SK-N-MC (cell line): ENCODE measurements at regions not wholly inside any gene's neighbourhood (a gene's known extent, or its start where the extent isn't known, plus 50 kb on each side); places are given as distances from the start of the nearest gene placed in this dataset.

Experiments used
- EZH2 ChIP-seq: fragments of 200-600 bp; sonication (generic); IDR thresholded peaks from one replicate; pipeline ENCODE4 v1.6.1; 2017; ENCODE audit warnings: antibody characterized with exemption
- POLR2AphosphoS5 ChIP-seq: IDR thresholded peaks from 2 replicates; pipeline ENCODE4 v1.6.1; 2012; ENCODE audit warnings: mild to moderate bottlenecking, low read depth, low read length, borderline replicate concordance

DNA sequence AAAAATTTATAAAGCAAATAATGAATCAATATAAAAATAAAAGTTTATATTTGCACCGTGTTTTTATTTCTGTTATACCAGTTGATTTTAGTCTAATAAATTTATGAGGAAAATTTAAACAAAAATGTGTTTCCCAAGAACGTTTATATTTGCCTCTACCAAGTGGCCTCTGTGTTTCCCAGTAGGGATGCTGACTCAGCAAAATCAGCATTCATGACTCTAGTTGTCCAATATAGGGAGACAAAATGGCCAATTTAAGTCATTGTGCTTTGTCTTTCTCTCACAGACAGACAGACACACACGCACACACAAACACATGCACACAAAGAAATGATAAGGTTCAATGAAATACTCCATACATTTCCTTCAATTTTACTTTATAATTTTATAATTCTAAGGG, 942.5 kb upstream of the ZWINT start:
- TF ChIP-seq POLR2AphosphoS5 (no peak), EZH2 (no peak)
